HG03175 (cell line): ENCODE measurements at regions not wholly inside any gene's neighbourhood (a gene's known extent, or its start where the extent isn't known, plus 50 kb on each side); places are given as distances from the start of the nearest gene placed in this dataset.
"Not testable (repeated sequence)": the region's sequence is repeated elsewhere in the genome, so short reads cannot be mapped to it uniquely, and the experiment has no call there.

Experiments
- ATAC-seq: cut with Tn5 transposase; IDR thresholded peaks from one replicate; pipeline ENCODE4 v1.9.1; 2021; ENCODE audit warnings: mild to moderate bottlenecking, moderate library complexity; ENCODE audit not compliant: unreplicated experiment

DNA sequence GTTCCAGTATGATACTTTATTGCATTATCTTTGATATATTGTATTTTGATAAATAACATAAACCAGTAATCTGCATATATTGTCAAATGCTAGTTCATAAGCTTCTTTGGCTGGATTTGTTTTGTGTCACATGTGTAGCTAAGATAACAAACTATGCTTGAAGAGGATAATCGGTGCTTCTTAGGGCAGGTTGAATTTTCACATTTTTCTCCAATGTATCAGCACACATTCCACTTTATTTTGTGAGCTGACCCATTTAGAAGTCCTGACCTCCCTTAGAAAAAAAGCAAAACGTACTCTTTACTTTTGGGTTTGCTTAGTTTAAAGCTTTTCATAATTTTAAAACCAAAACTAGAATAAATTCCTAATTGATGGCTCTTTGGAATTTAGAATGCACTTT is 277.7 kb upstream of the DDHD1 start:
- ATAC-seq: no peak

DNA sequence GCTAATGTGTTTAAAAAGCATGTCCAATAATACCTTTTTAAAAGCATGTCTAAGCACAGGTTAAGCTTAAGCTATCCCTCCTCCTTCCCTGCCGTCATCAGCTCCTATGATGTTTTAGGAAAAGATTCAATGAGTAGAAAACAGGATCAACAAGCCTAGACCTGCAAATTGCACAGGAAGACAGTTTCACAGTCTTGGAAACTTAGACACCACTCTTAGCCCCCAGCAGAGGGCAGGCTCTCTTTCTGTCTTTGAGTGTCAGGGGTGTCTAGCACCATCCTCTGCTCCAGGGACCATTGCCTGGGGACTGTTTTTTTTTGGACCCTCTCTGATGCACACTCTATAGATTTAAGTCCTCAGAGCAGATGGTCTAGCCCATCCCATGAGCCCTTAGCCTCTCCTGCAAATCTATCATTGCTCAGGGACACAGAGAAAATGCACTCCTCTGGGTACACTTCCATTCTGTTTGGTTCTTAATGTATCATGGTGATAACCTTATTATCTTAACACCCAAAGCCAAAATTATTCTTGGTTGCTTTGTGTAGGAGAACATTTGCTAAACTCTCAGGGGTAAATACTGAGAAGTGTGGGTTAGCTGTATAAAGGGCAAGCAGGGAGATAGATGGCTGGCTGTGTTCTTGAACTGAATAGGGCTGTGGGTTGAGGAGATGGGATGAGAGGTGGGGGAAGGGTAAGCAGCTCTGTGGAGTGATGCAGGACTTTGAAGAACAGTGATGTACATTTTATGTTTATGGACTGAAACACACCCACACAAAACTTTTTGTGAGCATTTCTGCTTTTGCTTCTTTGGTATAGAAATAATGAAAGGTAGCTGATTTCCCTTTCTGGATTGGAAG is 259.9 kb upstream of the DDHD1 start:
- ATAC-seq: no peak

GRCh38 chr14:53411125-53411524 is 258.0 kb upstream of the DDHD1 start:
- ATAC-seq: no peak

- no peak for ATAC-seq
These were observed 256.8 kb upstream of the DDHD1 start for GRCh38 chr14:53409969-53410368.

- ATAC-seq: no peak
These were observed 256.2 kb upstream of the DDHD1 start for GRCh38 chr14:53409289-53409688.

- no peak for ATAC-seq
These were observed 255.2 kb upstream of the DDHD1 start for GRCh38 chr14:53408175-53408879.

GRCh38 chr14:53406519-53406918 is 253.4 kb upstream of the DDHD1 start:
- no peak for ATAC-seq

GRCh38 chr14:53401646-53402045 is 248.5 kb upstream of the DDHD1 start:
- no peak for ATAC-seq

DNA sequence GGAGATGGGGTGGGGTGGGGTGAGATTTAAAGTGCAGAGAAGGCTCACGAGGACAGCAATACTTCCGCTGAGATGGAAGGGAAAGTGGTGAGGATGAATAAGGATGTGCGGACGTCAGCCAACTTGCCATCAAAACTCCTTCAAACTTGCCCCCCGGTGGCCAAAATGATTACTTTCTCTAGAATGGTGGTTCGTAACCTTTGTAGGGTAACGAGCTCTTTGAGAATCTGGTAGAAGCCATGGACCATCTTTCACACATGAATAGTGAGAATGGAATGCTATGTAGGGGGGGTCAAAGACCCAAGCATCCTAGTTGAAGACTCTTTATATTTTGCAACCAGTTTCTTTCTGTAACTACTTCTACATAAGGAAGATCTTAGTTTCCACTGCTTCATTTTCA is 245.9 kb upstream of the DDHD1 start:
- ATAC-seq: no peak

GRCh38 chr14:53398616-53399015 is 245.5 kb upstream of the DDHD1 start:
- ATAC-seq: no peak

DNA sequence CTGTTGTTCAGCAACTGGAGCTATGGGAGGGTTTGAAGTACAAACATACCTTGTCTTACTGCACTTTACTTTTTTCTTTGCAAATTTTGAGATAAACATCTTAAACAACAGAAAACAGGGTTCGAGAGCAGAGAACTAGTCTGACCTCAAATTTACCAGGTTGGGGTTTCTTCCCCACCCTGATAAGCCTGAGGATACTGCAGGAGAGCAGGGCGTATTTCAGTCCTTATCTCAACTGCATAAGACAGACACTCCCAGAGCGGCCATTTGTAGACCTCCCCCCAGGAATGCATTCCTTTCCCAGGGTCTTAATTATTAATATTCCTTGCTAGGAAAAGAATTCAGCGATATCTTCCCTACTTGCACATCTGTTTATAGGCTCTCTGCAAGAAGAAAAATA is 242.1 kb upstream of the DDHD1 start:
- not testable (repeated sequence) for ATAC-seq

- no peak for ATAC-seq
These were observed 238.6 kb upstream of the DDHD1 start for GRCh38 chr14:53391631-53392285.

DNA sequence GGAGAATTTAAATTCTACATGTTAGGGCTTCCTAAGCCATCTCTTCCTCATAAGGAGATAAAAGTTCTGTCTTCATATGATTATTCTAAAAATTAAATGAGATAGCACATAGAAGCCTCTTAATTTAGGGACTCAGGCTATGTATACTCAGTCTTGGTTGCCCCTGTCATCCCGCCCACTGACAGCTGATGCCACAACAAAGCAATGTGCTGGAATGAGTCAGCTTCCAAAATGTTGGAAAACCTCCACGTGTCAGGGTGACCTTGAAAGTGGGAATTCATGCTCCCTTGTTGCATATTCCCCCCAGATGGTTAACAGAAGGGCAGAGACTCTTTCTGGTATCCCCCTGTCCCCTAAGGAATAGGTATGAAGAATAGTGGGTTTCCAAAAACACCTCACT is 238.0 kb upstream of the DDHD1 start:
- ATAC-seq: no peak

GRCh38 chr14:53390008-53390407 is 236.9 kb upstream of the DDHD1 start:
- ATAC-seq: no peak

DNA sequence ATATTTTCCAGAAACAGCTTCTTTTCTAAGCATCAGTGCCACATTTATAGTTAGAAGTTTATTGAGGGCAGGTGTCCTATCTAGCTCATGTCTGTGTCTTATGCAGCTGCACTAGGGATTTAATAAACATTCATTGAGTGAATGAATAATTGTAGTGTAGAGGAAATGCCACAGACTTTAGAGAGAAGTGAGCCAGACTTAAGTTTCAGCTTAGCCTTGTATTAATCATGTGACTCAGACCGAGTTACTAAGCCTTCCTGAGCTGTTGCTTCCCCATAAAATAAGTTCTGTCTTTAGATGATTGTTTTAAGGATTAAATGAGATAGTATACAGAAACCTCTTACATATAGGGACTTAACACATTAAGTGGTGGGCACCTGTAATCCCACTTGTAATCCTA is 236.1 kb upstream of the DDHD1 start:
- ATAC-seq: no peak

- no peak for ATAC-seq
These were observed 233.2 kb upstream of the DDHD1 start for GRCh38 chr14:53386362-53386761.

GRCh38 chr14:53384536-53384935 is 231.4 kb upstream of the DDHD1 start:
- no peak for ATAC-seq

DNA sequence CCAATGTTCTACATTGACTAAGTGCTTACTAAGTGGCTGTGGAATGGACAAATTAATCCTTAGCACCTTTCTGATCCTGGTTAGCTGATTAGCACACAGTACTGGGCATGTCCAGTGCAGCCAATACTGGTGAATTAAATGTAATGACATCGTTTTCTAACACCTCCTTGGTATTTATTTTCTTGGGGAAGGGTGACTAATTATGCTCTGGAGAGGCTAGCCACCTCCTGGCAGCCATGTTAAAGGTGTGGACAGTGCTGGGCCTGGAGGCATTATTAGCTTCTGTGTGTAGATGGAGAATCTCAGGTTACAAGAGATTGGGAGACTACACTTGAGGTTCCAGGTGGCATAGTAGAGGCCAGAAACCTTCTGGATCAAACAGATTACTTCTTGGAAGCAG is 230.9 kb upstream of the DDHD1 start:
- ATAC-seq: no peak

DNA sequence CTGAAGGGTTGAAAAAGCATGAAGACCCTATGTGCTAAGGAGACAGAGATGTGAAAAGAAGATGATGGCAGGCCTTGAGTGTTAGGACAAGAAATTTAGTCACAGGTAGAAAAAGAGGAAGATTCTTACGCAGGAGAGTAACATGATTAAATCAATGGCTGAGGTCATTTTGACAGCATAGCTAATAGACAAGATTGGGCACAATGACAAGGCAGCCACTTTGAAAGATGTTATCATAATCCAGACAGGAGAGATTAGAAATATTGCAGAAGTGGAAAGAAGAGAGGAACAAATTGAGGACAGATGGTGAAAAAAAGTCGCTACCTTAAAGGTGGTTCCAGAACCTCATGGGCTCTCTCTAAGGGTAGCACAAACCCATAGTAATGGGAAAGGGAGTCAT is 228.8 kb upstream of the DDHD1 start:
- no peak for ATAC-seq

- ATAC-seq: no peak
These were observed 227.7 kb upstream of the DDHD1 start for GRCh38 chr14:53380867-53381225.

GRCh38 chr14:53380052-53380866 is 227.1 kb upstream of the DDHD1 start:
- ATAC-seq: no peak
